ENCODE measurements at regions not wholly inside any gene's neighbourhood (a gene's known extent, or its start where the extent isn't known, plus 50 kb on each side); places are given as distances from the start of the nearest gene placed in this dataset.

DNA sequence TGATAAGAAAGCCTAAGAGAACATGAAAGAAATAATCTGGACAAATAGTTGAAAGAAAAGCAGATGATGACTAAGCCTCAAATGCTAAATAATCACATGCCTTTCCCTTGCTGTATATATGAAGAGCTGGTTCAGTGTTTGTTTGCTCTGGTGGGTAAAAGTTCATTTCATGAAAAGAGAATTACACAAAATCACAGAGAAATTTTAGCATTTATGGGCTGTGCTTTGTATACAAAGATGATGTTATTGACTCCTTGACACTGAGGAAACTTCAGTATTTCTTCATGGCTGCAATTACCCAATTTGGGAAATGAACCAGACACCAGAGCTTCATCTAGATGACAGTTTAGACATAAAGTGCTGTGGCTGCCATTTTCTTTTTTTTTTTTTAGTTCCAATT, 527.2 kb downstream of the NR2F1-AS1 start:
- intact Hi-C loops (cut with DNase I; ENCODE audit: low total_unique reads) = no loop called here
- Histone ChIP-seq H3K9me3 (no peaks in the 10 kb centered on the region), H3K4me3 (no peak overlapping the region), H3K36me3 (no peaks in the 10 kb centered on the region), H3K4me1 (no peaks in the 10 kb centered on the region), H3K27me3 (no peaks in the 10 kb centered on the region), H3K27ac (no peak overlapping the region)
- TF ChIP-seq POLR2A (IDR thresholded peaks at IDR 0.05) = no peak
- TF ChIP-seq, protein P1, sequence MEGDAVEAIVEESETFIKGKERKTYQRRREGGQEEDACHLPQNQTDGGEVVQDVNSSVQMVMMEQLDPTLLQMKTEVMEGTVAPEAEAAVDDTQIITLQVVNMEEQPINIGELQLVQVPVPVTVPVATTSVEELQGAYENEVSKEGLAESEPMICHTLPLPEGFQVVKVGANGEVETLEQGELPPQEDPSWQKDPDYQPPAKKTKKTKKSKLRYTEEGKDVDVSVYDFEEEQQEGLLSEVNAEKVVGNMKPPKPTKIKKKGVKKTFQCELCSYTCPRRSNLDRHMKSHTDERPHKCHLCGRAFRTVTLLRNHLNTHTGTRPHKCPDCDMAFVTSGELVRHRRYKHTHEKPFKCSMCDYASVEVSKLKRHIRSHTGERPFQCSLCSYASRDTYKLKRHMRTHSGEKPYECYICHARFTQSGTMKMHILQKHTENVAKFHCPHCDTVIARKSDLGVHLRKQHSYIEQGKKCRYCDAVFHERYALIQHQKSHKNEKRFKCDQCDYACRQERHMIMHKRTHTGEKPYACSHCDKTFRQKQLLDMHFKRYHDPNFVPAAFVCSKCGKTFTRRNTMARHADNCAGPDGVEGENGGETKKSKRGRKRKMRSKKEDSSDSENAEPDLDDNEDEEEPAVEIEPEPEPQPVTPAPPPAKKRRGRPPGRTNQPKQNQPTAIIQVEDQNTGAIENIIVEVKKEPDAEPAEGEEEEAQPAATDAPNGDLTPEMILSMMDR (IDR thresholded peaks at IDR 0.05 in 4 of 5, conservative IDR thresholded peaks at IDR 0.05 in 1 of 5) = no peak
- in situ Hi-C loops (cut with MboI; ENCODE audit: low sequenced_read_pairs in 4 of 4) = no loop called here
- ATAC-seq = no peak
- no peak for DNase-seq

DNA sequence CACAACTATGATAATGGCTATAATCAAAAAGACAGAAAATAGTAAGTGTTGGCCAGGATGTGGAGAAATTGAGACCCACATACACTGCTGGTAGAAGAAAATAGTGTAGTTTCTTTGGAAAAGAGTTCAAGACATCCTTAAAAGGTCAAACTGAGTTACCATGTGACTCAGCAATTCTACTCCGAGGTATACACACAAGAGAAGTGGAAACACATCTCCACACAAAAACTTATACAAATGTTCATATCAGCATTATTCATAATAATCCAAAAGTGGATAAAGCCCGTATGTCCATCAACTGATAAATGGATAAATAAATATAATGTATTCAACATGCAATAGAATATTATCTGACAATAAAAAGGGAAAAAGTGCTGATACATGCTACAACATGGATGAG, 532.2 kb downstream of the NR2F1-AS1 start:
- no peak overlapping the region for H3K27ac ChIP-seq
- H3K9me3 ChIP-seq = no peaks in the 10 kb centered on the region
- no peak overlapping the region for H3K4me3 ChIP-seq
- intact Hi-C loops (cut with DNase I; ENCODE audit: low total_unique reads) (no loop called here), in situ Hi-C loops (cut with MboI; ENCODE audit: low sequenced_read_pairs in 4 of 4) (no loop called here)
- no peaks in the 10 kb centered on the region for H3K4me1 ChIP-seq
- TF ChIP-seq, protein P1 (IDR thresholded peaks at IDR 0.05 in 4 of 5, conservative IDR thresholded peaks at IDR 0.05 in 1 of 5) = no peak
- TF ChIP-seq POLR2A (IDR thresholded peaks at IDR 0.05) = no peak
- ATAC-seq (no peak), DNase-seq (no peak)
- no peaks in the 10 kb centered on the region for H3K36me3 ChIP-seq
- no peaks in the 10 kb centered on the region for H3K27me3 ChIP-seq

DNA sequence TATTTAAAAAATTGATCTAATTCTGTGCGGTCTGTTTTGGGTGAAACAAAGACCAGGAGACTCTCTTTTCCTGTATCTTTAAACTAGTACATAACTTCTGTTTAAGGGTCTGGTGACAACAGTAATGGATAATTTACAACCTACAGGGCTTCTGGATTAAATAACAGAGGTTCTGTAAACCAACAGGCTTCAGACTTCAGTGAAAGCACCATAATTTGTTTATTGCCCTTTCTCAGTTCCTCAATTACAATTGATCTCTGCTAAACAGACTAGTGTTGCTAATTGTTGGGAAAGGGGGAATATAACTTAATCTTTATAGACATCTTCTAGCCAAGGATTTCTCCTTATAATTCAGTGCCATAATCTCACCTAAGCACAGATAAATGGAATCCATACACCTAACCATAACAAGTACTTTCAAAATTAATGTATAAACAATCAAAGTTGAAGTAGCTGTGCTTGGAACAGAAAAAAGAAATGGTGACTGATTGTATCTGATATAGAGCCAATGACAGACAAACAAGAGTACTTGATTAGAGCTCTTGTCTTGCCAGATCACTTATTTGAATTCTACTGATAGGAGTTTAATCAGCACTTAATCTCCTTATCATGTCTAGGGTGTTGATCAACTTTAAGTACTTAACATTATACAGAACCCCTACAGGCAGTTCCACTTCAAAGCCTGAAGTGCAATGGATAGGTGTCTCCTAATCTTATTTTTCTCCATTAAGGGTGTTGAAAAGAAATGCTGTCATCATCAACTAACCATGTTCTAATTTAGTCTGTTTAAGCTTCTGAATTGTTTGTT, 536.0 kb downstream of the NR2F1-AS1 start:
- Histone ChIP-seq H3K27ac (no peak overlapping the region), H3K27me3 (no peaks in the 10 kb centered on the region), H3K36me3 (no peaks in the 10 kb centered on the region), H3K4me3 (no peak overlapping the region), H3K9me3 (no peaks in the 10 kb centered on the region), H3K4me1 (no peaks in the 10 kb centered on the region)
- TF ChIP-seq POLR2A (IDR thresholded peaks at IDR 0.05) = no peak
- TF ChIP-seq, protein P1 (IDR thresholded peaks at IDR 0.05 in 4 of 5, conservative IDR thresholded peaks at IDR 0.05 in 1 of 5) = no peak
- DNase-seq (no peak), ATAC-seq (no peak)
- intact Hi-C loops (cut with DNase I; ENCODE audit: low total_unique reads) = no loop called here
- in situ Hi-C loops (cut with MboI; ENCODE audit: low sequenced_read_pairs in 4 of 4) = no loop called here

DNA sequence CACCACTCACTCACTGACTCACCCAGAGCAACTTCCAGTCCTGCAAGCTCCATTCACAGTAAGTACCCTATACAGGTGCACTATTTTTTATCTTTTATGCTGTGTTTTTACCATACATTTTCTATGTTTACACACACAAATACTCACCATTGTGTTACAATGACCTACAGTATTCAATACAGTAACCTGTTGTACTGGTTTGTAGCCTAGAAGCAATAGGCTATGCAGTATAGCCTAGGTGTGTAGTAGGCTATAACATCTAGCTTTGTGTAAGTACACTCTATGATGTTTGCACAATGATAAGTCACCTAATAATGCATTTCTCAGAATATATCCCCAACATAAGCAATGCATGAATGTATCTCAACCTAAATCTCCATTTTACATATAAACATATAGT, 541.1 kb downstream of the NR2F1-AS1 start:
- ATAC-seq = no peak
- intact Hi-C loops (cut with DNase I; ENCODE audit: low total_unique reads) = no loop called here

More for the DNA sequence above, 541.1 kb downstream of the NR2F1-AS1 start:
- Histone ChIP-seq H3K4me1 (no peaks in the 10 kb centered on the region), H3K9me3 (no peaks in the 10 kb centered on the region), H3K27me3 (no peaks in the 10 kb centered on the region), H3K36me3 (no peaks in the 10 kb centered on the region), H3K4me3 (no peak overlapping the region), H3K27ac (no peak overlapping the region)
- DNase-seq = no peak
- in situ Hi-C loops (cut with MboI; ENCODE audit: low sequenced_read_pairs in 4 of 4) = no loop called here
- TF ChIP-seq POLR2A (IDR thresholded peaks at IDR 0.05) = no peak
- TF ChIP-seq, protein P1 (IDR thresholded peaks at IDR 0.05 in 4 of 5, conservative IDR thresholded peaks at IDR 0.05 in 1 of 5) = no peak
